Tibial artery (tissue), 4 donors: ENCODE measurements at regions not wholly inside any gene's neighbourhood (a gene's known extent, or its start where the extent isn't known, plus 50 kb on each side); places are given as distances from the start of the nearest gene placed in this dataset.

Experiments
- DNase-seq, 2 donors: peaks; one replicate each; pipeline ENCODE4 v3.0.0-alpha.2; 2019
- H3K27ac ChIP-seq, 2 donors: fragments of 200-600 bp; sonication (generic) in 1 of 2; 1 replicate in 1 of 2; 2 replicates in 1 of 2; pipeline ENCODE4 v1.5.1; 2018 to 2019; ENCODE audit warnings: mild to moderate bottlenecking in 1 of 2
- H3K27me3 ChIP-seq, 2 donors: fragments of 200-600 bp; sonication (generic) in 1 of 2; one replicate each; pipeline versions ENCODE4 v1.5.1 to v1.6.0; 2016 to 2019
- H3K36me3 ChIP-seq, 3 donors: fragments of 200-600 bp; sonication (generic) in 2 of 3; one replicate each; pipeline ENCODE4 v1.5.1; 2016 to 2019; ENCODE audit warnings: mild to moderate bottlenecking in 2 of 3
- H3K4me1 ChIP-seq, 4 donors: fragments of 200-600 bp; sonication (generic) in 2 of 4; 1 replicate in 3 of 4; 2 replicates in 1 of 4; pipeline ENCODE4 v1.5.1; 2016 to 2019
- H3K4me3 ChIP-seq, 2 donors: fragments of 200-600 bp; sonication (generic) in 1 of 2; 1 replicate in 1 of 2; 2 replicates in 1 of 2; pipeline ENCODE4 v1.5.1; 2018 to 2019; ENCODE audit warnings: mild to moderate bottlenecking in 2 of 2
- H3K9me3 ChIP-seq, 3 donors: fragments of 200-600 bp; sonication (generic) in 1 of 3; one replicate each; pipeline ENCODE4 v1.5.1; 2016 to 2019
- intact Hi-C: fragments of 100-400 bp; cut with DNase I; formaldehyde crosslinking; loops from one replicate; pipeline ENCODE4 v1.15.0; 2023; ENCODE audit warnings: low total_unique reads
- TF ChIP-seq, protein P1 (sequence below), 2 experiments: fragments of 200-600 bp in 1 of 2; fragments of 450-650 bp in 1 of 2; IDR thresholded peaks; one replicate each; pipeline ENCODE4 v1.5.1; 2017 to 2019; ENCODE audit warnings: antibody characterized with exemption in 2 of 2, mild to moderate bottlenecking in 1 of 2, moderate library complexity in 1 of 2

DNA sequence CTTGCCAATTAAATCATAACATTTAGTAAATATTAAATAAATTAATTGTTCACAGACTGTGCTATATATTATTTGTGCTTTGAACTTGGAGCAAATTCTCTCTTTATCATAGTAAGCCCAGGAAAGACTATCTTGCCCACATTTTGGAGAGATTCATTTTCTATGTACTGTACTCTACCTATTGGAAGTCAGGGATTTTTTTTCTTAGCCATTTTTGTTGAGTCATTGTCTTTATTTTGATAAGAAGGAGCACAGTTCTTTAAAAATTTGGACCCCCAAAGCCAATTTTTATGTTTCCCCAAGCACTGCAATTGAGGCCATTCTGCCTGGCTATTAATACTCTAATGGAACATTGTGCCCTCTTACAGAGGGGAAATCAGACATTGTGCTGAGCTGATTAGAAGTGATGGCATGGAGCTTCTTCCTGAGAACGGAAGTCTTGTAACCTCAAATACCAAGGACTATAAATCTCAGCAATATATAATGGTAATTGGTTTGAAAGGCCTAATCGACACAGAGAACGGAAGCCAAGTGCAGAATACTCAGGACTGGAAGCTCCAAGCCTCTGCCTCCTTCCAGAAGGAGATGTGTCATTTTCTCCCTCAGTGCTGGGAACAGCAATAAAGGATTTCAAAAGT lies 188.8 kb upstream of the PAPPA start:
- Histone ChIP-seq H3K9me3 (peaks cover 0 to 8% (median 6%) of the 10 kb centered on the region in 3 donors), H3K4me3 (no peak overlapping the region), H3K27me3 (no peaks in the 10 kb centered on the region), H3K36me3 (no peaks in the 10 kb centered on the region), H3K4me1 (no peaks in the 10 kb centered on the region), H3K27ac (no peak overlapping the region)
- intact Hi-C loops = no loop called here
- DNase-seq = no peak
- TF ChIP-seq, protein P1, sequence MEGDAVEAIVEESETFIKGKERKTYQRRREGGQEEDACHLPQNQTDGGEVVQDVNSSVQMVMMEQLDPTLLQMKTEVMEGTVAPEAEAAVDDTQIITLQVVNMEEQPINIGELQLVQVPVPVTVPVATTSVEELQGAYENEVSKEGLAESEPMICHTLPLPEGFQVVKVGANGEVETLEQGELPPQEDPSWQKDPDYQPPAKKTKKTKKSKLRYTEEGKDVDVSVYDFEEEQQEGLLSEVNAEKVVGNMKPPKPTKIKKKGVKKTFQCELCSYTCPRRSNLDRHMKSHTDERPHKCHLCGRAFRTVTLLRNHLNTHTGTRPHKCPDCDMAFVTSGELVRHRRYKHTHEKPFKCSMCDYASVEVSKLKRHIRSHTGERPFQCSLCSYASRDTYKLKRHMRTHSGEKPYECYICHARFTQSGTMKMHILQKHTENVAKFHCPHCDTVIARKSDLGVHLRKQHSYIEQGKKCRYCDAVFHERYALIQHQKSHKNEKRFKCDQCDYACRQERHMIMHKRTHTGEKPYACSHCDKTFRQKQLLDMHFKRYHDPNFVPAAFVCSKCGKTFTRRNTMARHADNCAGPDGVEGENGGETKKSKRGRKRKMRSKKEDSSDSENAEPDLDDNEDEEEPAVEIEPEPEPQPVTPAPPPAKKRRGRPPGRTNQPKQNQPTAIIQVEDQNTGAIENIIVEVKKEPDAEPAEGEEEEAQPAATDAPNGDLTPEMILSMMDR (IDR thresholded peaks at IDR 0.05) = no peak

DNA sequence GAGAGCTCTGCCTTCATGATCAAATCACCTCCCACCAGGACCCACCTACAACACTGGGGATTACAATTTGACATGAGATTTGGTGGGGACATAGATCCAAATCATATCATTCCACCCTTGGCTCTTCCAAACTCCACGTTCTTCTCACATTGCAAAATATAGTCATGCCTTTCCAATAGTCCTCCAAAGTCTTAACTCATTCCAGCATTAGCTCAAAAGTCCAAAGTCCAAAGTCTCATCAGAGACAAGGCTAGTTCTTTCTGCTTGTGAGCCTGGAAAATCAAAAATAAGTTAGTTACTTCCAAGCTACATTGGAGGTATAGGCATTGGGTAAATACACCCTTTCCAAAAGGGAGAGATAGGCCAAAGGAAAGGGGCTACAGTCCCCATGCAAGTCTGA lies 186.9 kb upstream of the PAPPA start:
- H3K36me3 ChIP-seq = no peaks in the 10 kb centered on the region
- no peak overlapping the region for H3K27ac ChIP-seq
- H3K4me3 ChIP-seq = no peak overlapping the region
- intact Hi-C loops = no loop called here
- H3K27me3 ChIP-seq = no peaks in the 10 kb centered on the region
- H3K9me3 ChIP-seq = peaks cover 0 to 8% (median 6%) of the 10 kb centered on the region in 3 donors
- TF ChIP-seq, protein P1 (IDR thresholded peaks at IDR 0.05) = no peak
- DNase-seq = no peak
- no peaks in the 10 kb centered on the region for H3K4me1 ChIP-seq

- intact Hi-C loops = no loop called here
- peaks cover 0 to 10% (median 4%) of the 10 kb centered on the region in 4 donors for H3K4me1 ChIP-seq
- peaks cover 0 to 8% (median 3%) of the 10 kb centered on the region in 3 donors for H3K9me3 ChIP-seq
- no peak overlapping the region for H3K27ac ChIP-seq
- H3K4me3 ChIP-seq = no peak overlapping the region
- H3K36me3 ChIP-seq = no peaks in the 10 kb centered on the region
- DNase-seq = no peak
- TF ChIP-seq, protein P1 (IDR thresholded peaks at IDR 0.05) = no peak
- no peaks in the 10 kb centered on the region for H3K27me3 ChIP-seq
Measured at GRCh38 chr9:115969096-115969495, 184.5 kb upstream of the PAPPA start.

GRCh38 chr9:115972362-115972761 lies 181.2 kb upstream of the PAPPA start:
- H3K4me1 ChIP-seq = peaks cover 0 to 10% (median 4%) of the 10 kb centered on the region in 4 donors
- H3K27ac ChIP-seq = no peak overlapping the region
- DNase-seq = no peak
- peaks cover 0 to 10% (median 8%) of the 10 kb centered on the region in 3 donors for H3K9me3 ChIP-seq
- no peaks in the 10 kb centered on the region for H3K36me3 ChIP-seq
- H3K27me3 ChIP-seq = no peaks in the 10 kb centered on the region
- H3K4me3 ChIP-seq = no peak overlapping the region
- TF ChIP-seq, protein P1 (IDR thresholded peaks at IDR 0.05) = no peak
- intact Hi-C loops = no loop called here

GRCh38 chr9:115972843-115973595 lies 180.6 kb upstream of the PAPPA start:
- no peaks in the 10 kb centered on the region for H3K36me3 ChIP-seq
- H3K9me3 ChIP-seq = peaks cover 0 to 5% (median 5%) of the 10 kb centered on the region in 3 donors
- peaks cover 0 to 10% (median 4%) of the 10 kb centered on the region in 4 donors for H3K4me1 ChIP-seq
- no peaks in the 10 kb centered on the region for H3K27me3 ChIP-seq
- TF ChIP-seq, protein P1 (IDR thresholded peaks at IDR 0.05) = no peak
- no peak overlapping the region for H3K4me3 ChIP-seq
- DNase-seq = no peak
- intact Hi-C loops = no loop called here
- no peak overlapping the region for H3K27ac ChIP-seq
